GM21723 (cell line): ENCODE measurements at regions not wholly inside any gene's neighbourhood (a gene's known extent, or its start where the extent isn't known, plus 50 kb on each side); places are given as distances from the start of the nearest gene placed in this dataset.

Source experiments
- ATAC-seq: cut with Tn5 transposase; IDR thresholded peaks from one replicate; pipeline ENCODE4 v1.9.1; 2021; ENCODE audit warnings: mild to moderate bottlenecking, moderate library complexity; ENCODE audit not compliant: unreplicated experiment

- no peak for ATAC-seq
Measured at GRCh38 chr6:156533872-156534524, 243.2 kb upstream of the ARID1B start.

GRCh38 chr6:156526081-156526480, 251.1 kb upstream of the ARID1B start:
- ATAC-seq = no peak

GRCh38 chr6:156525541-156525940, 251.6 kb upstream of the ARID1B start:
- no peak for ATAC-seq

- ATAC-seq = no peak
Measured at GRCh38 chr6:156519940-156520339, 257.2 kb upstream of the ARID1B start.

GRCh38 chr6:156517088-156517487, 260.1 kb upstream of the ARID1B start:
- no peak for ATAC-seq

- ATAC-seq = no peak
Measured at GRCh38 chr6:156515242-156515641, 261.9 kb upstream of the ARID1B start.

GRCh38 chr6:156513504-156513903, 263.7 kb upstream of the ARID1B start:
- no peak for ATAC-seq

- no peak for ATAC-seq
Measured at GRCh38 chr6:156511570-156511969, 265.6 kb upstream of the ARID1B start.

GRCh38 chr6:156511051-156511450, 266.1 kb upstream of the ARID1B start:
- no peak for ATAC-seq

GRCh38 chr6:156510242-156510641, 266.9 kb upstream of the ARID1B start:
- no peak for ATAC-seq

GRCh38 chr6:156509496-156509895, 267.7 kb upstream of the ARID1B start:
- ATAC-seq = no peak

GRCh38 chr6:156508923-156509322, 268.3 kb upstream of the ARID1B start:
- no peak for ATAC-seq

- no peak for ATAC-seq
Measured at GRCh38 chr6:156508126-156508525, 269.1 kb upstream of the ARID1B start.

- no peak for ATAC-seq
Measured at GRCh38 chr6:156507656-156508055, 269.5 kb upstream of the ARID1B start.

- no peak for ATAC-seq
Measured at GRCh38 chr6:156507106-156507505, 270.1 kb upstream of the ARID1B start.

- no peak for ATAC-seq
Measured at GRCh38 chr6:156502969-156503504, 274.1 kb upstream of the ARID1B start.

- no peak for ATAC-seq
Measured at GRCh38 chr6:156497618-156498017, 279.6 kb upstream of the ARID1B start.

GRCh38 chr6:156487877-156488276, 289.3 kb upstream of the ARID1B start:
- no peak for ATAC-seq

- no peak for ATAC-seq
Measured at GRCh38 chr6:156485150-156485549, 292.0 kb upstream of the ARID1B start.

GRCh38 chr6:156474507-156475120, 302.6 kb upstream of the ARID1B start:
- ATAC-seq = no peak

GRCh38 chr6:156471000-156471399, 306.2 kb upstream of the ARID1B start:
- no peak for ATAC-seq

- peak; percentile 63 for ATAC-seq
Measured at GRCh38 chr6:156464100-156464878, 312.9 kb upstream of the ARID1B start.
